Ammon's horn (tissue), 1 donor: ENCODE measurements at regions not wholly inside any gene's neighbourhood (a gene's known extent, or its start where the extent isn't known, plus 50 kb on each side); places are given as distances from the start of the nearest gene placed in this dataset.
"Not testable (repeated sequence)": the region's sequence is repeated elsewhere in the genome, so short reads cannot be mapped to it uniquely, and the experiment has no call there.

Experiments
- DNase-seq: peaks from one replicate; pipeline ENCODE4 v3.0.0-alpha.2; 2016; ENCODE audit warnings: low spot score

- DNase-seq, result no peak
Measured at GRCh38 chr5:33072296-33072695, 361.2 kb downstream of the NPR3 start.

- no peak for DNase-seq
Measured at GRCh38 chr5:33072726-33073125, 361.6 kb downstream of the NPR3 start.

DNA sequence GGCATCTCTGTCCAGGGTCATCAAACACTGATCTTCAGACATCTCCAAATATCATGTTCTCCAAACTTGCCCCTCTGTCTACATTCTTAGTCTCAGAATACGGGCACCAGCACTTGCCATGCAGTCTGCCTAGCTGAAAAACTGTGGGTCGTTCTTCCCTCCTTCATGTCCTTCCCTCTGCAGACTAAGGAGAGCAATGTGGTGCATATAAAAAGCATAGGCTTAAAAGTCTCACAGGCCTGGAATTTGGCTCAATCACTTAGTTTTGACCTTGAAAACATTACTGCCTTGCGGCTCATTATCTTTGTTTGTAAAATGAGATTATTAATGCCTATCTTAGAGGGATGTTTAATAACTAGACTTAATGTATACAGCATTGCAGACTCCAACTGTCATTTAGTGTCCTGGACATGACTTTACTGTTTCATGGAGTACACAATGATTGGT is 362.8 kb downstream of the NPR3 start:
- no peak for DNase-seq

DNA sequence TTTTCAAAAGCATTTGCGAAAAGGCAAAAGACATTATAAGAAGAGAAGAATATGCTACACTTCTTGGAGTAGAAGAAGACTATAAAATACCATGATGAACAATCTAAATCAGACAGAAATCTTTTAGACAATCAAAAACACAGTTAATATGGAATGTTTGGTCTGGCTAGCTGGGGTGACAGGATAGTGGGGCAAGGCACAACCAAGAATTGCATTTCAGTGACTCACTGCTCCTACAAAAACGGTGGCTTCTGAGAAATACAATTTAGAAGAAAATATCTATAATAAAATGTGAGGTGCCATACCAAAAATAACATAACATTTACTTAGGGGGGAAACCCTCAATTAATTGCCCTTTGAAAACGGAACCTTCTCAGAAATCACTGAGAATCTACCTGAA is 363.4 kb downstream of the NPR3 start:
- no peak for DNase-seq

DNA sequence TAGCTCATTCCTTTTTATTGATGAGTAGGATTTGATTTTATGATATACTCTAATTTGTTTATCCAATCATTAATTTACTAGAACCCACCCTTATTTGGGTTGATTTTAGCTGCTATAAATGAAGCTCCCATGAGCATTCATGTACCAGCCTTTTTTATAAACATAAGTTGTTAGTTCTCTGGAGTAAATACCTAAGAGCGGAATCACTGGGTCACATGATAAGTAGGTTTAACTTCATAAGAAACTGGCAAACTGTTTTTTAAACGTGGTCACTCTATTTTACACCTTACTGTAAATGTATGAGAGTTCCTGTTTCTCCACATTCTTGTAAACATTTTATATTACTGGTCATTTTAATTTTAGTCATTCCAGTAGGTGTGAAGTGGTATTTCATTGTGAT is 364.6 kb downstream of the NPR3 start:
- no peak for DNase-seq

DNA sequence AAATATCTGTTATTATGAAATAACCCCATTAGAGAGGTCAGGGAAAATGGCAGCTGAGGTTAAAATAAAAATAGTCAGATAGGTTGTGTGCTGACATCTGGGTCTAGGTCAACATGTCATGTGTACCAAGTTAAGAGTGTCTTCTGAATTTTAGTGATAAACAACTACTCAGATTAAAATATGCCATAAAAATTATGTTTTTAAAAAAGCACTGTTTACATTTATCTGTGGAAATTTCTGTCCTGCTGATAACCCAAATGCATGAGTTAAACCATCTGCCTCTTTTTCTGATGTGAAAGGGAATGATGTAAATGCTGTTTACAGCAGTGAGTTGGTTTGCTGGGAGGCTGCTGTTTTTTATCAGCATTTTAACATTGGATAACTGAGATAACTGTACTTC is 361.2 kb upstream of the TARS1 start:
- no peak for DNase-seq

DNA sequence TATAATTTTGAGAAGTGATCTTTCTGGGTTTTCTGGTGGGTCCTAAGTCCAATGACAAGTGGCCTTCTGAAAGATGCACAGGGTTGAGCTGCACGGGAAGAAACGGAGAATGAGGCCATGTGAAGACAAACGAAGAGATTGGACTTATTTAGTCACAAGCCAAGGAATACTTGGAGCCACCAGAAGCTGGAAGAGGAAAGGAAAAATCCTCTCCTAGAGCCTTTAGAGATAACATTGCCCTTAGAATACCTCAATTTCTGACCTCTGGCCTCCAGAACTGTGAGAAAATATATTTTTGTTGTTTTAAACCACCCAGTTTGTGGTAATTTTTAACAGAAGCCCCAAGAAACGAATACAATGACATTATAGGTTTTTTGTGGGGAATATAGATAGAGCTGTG is 360.5 kb upstream of the TARS1 start:
- no peak for DNase-seq

GRCh38 chr5:33088176-33088575 is 352.6 kb upstream of the TARS1 start:
- no peak for DNase-seq

- DNase-seq, result no peak
Measured at GRCh38 chr5:33091571-33092363, 349.0 kb upstream of the TARS1 start.

DNA sequence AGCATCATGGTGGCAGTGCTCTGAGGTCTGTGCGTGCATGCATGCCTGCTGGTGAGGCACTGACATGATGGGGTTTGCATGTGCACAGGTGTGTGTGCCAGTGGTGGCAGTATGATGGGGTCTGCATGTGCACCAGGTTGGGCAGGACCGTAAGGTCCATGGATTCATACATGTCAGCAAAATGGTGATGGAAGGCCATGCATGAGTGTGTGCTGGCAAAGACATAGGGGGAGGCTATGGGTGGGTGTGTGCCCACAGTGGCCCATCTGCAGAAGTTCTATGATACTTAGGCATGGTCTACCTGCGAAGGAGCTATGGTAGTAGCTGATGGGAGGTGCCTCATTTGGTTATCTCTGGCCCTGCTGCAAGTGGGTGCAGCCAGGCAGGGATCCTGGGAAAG is 348.0 kb upstream of the TARS1 start:
- no peak for DNase-seq

DNA sequence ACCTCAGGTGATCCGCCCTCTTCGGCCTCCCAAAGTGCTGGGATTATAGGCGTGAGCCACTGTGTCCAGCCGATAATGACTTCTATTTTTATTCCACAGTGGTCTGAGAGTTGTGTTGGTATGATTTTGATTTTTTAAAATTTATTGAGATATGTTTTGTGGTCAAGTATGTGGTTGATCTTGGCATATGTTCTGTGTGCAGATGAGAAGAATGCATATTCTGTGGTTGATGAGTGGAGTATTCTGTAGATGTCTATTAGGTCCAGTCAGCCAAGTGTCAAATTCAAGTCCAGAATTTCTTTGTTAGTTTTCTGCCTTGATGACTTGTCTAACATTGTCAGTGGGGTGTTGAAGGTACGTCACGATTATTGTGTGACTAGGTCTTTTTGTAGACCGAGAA is 338.2 kb upstream of the TARS1 start:
- DNase-seq, result no peak

GRCh38 chr5:33105521-33105941 is 335.2 kb upstream of the TARS1 start:
- DNase-seq, result no peak

- DNase-seq, result not testable (repeated sequence)
Measured at GRCh38 chr5:33110496-33110895, 330.3 kb upstream of the TARS1 start.

GRCh38 chr5:33114361-33114760 is 326.4 kb upstream of the TARS1 start:
- DNase-seq, result no peak

GRCh38 chr5:33115467-33115866 is 325.3 kb upstream of the TARS1 start:
- no peak for DNase-seq

DNA sequence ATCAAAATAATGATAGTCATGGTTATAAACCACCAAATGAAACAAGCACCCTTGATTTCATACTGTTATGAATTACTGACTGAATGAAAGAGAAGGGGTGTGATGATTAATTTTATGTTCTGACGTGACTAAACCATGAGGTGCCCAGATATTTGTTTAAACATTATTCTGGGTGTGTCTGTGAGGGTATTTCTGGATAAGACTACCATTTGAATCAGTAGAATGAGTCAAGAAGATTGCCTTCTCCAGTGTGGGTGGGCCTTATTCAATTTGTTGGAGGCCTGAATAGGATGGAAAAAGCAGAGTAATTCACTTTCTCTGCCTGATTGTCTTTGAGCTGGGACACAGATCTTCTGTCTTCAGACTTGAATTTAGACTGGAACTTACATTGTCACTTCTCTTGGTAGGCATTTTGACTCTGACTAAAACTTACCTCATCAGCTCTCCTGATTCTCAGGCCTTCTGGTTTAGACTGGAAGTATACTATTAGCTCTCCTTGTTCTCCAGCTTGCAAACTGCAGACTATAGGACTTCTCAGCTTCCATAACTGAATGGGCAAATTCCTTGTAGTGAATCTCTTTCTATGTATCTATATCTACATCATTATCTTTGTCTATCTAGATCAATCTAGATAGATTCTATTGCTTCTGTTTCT is 321.9 kb upstream of the TARS1 start:
- DNase-seq, result no peak

DNA sequence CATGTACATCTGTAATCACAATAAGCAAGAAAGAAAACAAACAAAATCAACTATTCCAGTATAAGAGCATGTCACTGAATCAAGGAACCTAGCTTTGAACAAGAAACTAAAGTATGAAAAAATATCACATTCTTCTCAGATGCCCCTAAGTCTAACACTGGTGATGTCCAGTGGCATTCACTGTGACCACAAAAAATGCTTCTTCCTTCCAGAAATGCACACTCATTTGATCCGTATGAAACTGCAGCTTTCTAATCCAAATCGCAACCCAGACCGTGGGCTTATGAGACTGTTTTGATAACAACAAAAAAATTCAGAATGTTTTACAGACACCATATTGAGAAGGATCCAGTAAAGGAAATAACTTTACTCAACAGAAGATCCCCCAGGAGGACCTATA is 320.1 kb upstream of the TARS1 start:
- no peak for DNase-seq

DNA sequence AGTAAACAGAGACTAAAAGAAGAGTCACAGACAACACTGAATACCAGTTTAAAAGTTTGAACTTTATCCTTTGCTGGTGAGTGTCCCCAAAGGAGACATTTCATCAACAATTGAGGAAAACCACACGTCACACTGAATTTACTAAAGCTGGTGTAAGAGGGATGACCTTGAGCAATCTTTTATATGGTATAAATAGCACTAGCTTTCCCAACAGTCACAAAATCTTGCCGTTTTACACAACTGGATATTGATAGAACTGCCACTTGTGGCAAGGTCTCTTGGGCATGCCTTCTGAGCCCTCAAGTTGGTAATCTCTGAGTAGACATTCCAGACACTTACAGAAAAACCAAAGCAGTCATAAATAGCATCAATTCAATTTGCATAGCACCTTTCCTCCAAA is 311.5 kb upstream of the TARS1 start:
- no peak for DNase-seq

- no peak for DNase-seq
Measured at GRCh38 chr5:33136785-33137184, 304.0 kb upstream of the TARS1 start.

GRCh38 chr5:33138145-33138544 is 302.6 kb upstream of the TARS1 start:
- not testable (repeated sequence) for DNase-seq

DNA sequence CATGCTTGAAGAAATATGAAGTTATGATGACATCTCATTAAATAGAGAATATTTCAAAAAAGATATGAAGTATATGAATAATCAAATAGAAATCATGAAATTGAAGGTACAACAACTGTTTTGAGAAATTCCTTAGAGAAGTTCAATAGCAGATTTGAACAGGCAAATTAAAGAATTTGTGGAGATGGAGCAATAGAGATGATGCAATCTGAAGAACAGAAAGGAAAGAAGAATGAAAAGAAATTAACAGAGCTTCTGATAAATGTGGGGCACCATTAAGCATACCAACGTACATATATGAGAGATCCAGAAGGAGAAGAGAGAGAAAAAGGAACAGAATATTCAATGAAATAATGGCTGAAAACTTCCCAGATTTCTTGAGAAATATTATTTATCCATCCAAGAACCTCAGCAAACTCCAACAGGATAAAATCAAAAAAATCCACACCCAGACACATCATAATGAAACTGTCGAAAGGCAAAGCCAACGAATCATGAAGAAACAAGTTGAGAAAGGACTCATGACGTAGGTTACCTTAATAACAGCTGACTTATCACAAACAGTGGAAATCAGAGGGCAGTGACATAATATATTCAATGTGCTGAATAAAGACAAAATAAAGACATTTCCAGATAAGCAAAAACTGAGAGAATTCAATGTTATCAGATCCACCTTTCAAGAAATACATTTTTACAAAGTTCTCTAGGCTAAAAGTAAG is 297.2 kb upstream of the TARS1 start:
- DNase-seq, result no peak

- no peak for DNase-seq
Measured at GRCh38 chr5:33146881-33147280, 293.9 kb upstream of the TARS1 start.

GRCh38 chr5:33148076-33148513 is 292.7 kb upstream of the TARS1 start:
- no peak for DNase-seq
